ENCODE measurements at regions not wholly inside any gene's neighbourhood (a gene's known extent, or its start where the extent isn't known, plus 50 kb on each side); places are given as distances from the start of the nearest gene placed in this dataset.

DNA sequence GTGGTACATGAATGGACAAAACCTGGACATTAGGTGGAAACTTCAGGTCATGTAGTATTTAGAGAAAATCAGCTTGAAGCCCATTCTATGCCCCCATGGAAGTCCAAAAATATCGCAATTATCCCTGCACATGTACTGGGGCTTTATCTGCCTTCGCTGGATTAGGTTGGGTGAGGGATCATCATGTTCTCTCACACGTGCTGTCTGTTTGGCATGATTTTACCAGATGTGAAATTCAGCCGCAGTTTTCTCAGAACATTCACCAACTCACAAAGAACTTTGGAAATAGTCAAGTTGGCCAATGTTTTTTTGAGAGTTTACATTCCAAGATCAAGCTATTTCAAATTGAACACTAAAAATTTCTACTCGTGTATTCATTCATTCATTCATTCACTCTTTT is 459.8 kb upstream of the CITED2 start:
- H3K27ac ChIP-seq (ENCODE audit: low read depth, low read length) = no peak overlapping the region
- no peaks in the 10 kb centered on the region for H3K36me3 ChIP-seq (ENCODE audit: insufficient read depth, low read length)
- DNase-seq (ENCODE audit: low read depth) (no peak), FAIRE-seq (no peak)
- no peak overlapping the region for H2AFZ ChIP-seq (ENCODE audit: low read depth, low read length)
- H3K27me3 ChIP-seq (ENCODE audit: insufficient read depth, low read length) = no peaks in the 10 kb centered on the region
- no peaks in the 10 kb centered on the region for H4K20me1 ChIP-seq (ENCODE audit: insufficient read depth, low read length)
- no peak overlapping the region for H3K4me2 ChIP-seq (ENCODE audit: low read length)
- Mint-ChIP-seq H3K27ac (ENCODE audit: unreplicated experiment) (no peak overlapping the region), H3K4me1 (ENCODE audit: low read depth, unreplicated experiment) (no peaks in the 10 kb centered on the region), H3K4me3 (ENCODE audit: unreplicated experiment) (no peak overlapping the region), H3K9me3 (ENCODE audit: unreplicated experiment) (no peaks in the 10 kb centered on the region), H3K36me3 (ENCODE audit: low read depth, unreplicated experiment) (no peaks in the 10 kb centered on the region), H3K27me3 (ENCODE audit: low read depth, unreplicated experiment) (no peaks in the 10 kb centered on the region)
- H3K4me1 ChIP-seq (ENCODE audit: insufficient read depth, low read length) = no peaks in the 10 kb centered on the region
- no peaks in the 10 kb centered on the region for H3K79me2 ChIP-seq (ENCODE audit: insufficient read depth, low read length)
- H3K9me3 ChIP-seq (ENCODE audit: insufficient read depth, low read depth, low read length) = no peaks in the 10 kb centered on the region
- no peak overlapping the region for H3K4me3 ChIP-seq (ENCODE audit: insufficient read depth, low read depth, low read length)
- TF ChIP-seq, protein P1, sequence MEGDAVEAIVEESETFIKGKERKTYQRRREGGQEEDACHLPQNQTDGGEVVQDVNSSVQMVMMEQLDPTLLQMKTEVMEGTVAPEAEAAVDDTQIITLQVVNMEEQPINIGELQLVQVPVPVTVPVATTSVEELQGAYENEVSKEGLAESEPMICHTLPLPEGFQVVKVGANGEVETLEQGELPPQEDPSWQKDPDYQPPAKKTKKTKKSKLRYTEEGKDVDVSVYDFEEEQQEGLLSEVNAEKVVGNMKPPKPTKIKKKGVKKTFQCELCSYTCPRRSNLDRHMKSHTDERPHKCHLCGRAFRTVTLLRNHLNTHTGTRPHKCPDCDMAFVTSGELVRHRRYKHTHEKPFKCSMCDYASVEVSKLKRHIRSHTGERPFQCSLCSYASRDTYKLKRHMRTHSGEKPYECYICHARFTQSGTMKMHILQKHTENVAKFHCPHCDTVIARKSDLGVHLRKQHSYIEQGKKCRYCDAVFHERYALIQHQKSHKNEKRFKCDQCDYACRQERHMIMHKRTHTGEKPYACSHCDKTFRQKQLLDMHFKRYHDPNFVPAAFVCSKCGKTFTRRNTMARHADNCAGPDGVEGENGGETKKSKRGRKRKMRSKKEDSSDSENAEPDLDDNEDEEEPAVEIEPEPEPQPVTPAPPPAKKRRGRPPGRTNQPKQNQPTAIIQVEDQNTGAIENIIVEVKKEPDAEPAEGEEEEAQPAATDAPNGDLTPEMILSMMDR (IDR thresholded peaks at IDR 0.05; ENCODE audit: insufficient read depth, low read depth, low read length) = no peak
- no peak for TF ChIP-seq EZH2 (IDR thresholded peaks at IDR 0.05; ENCODE audit: insufficient read depth, low read length)
- H3K9ac ChIP-seq (ENCODE audit: low read length) = no peak overlapping the region

DNA sequence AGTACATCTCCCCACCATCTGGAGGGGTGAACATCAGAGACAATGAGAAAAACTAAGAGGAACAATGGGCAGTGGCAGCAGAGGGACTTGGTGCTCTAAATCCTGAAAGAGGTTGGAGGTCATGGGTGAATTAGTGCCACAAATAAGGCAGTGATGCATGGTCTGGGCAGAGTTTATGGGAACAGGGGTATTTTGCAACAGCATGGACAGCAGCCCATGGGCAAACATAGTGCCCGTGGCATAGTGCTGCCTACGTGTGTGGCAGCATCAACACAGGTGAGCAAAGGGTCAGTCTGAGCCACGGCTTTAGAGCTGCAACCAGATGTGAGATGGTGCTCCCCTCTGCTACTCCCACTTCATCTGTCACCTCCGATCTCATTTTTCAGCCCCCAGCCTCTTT is 459.1 kb upstream of the CITED2 start:
- H4K20me1 ChIP-seq (ENCODE audit: insufficient read depth, low read length) = no peaks in the 10 kb centered on the region
- H3K27me3 Mint-ChIP-seq (ENCODE audit: low read depth, unreplicated experiment) = no peaks in the 10 kb centered on the region
- TF ChIP-seq, protein P1 (IDR thresholded peaks at IDR 0.05; ENCODE audit: insufficient read depth, low read depth, low read length) = no peak
- TF ChIP-seq EZH2 (IDR thresholded peaks at IDR 0.05; ENCODE audit: insufficient read depth, low read length) = no peak
- no peaks in the 10 kb centered on the region for H3K9me3 ChIP-seq (ENCODE audit: insufficient read depth, low read depth, low read length)
- H3K27me3 ChIP-seq (ENCODE audit: insufficient read depth, low read length) = no peaks in the 10 kb centered on the region
- no peaks in the 10 kb centered on the region for H3K4me1 Mint-ChIP-seq (ENCODE audit: low read depth, unreplicated experiment)
- H3K4me1 ChIP-seq (ENCODE audit: insufficient read depth, low read length) = no peaks in the 10 kb centered on the region
- no peak overlapping the region for H3K4me3 Mint-ChIP-seq (ENCODE audit: unreplicated experiment)
- no peaks in the 10 kb centered on the region for H3K36me3 Mint-ChIP-seq (ENCODE audit: low read depth, unreplicated experiment)
- H2AFZ ChIP-seq (ENCODE audit: low read depth, low read length) = no peak overlapping the region
- H3K9me3 Mint-ChIP-seq (ENCODE audit: unreplicated experiment) = no peaks in the 10 kb centered on the region
- H3K27ac Mint-ChIP-seq (ENCODE audit: unreplicated experiment) = no peak overlapping the region
- H3K9ac ChIP-seq (ENCODE audit: low read length) = no peak overlapping the region
- H3K4me2 ChIP-seq (ENCODE audit: low read length) = no peak overlapping the region
- no peak overlapping the region for H3K4me3 ChIP-seq (ENCODE audit: insufficient read depth, low read depth, low read length)
- FAIRE-seq (no peak), DNase-seq (ENCODE audit: low read depth) (no peak)
- no peaks in the 10 kb centered on the region for H3K36me3 ChIP-seq (ENCODE audit: insufficient read depth, low read length)
- no peaks in the 10 kb centered on the region for H3K79me2 ChIP-seq (ENCODE audit: insufficient read depth, low read length)
- H3K27ac ChIP-seq (ENCODE audit: low read depth, low read length) = no peak overlapping the region

DNA sequence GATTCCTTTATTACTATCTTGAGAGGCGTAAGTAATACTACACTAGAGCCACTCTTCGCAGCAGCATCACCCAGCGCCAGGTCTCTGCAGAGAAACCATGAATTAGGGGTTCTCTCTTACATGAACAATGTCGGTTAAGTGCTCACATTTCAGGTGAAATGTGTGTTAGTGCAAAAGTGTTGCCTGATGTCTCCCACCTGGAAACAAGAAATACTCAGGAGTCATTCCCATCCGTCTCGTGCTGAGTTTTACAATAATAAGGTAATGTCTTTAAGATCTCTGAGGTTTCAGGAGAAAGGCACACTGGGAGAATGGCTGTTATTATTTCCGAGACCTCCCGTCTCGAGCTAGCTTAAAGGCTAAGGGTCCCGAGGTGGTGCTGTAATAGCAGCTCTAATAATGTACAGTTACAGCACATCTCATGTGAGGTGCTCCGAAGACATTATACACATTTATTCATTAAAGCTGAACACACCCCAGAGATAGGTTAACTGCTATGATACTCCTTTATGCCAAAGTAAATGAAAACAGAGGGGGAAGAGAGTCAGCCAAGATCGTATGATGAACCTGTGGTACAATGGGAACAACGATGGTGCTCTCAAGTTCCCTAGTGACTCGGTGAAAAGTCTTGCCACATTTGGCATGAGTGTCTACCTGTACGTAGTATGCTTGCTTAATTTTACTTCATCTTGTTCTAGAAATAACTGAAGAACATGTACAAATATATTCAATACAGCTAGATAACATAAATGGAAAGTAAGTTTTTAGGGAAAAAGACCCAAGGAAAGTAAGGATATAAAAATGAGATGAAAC is 458.3 kb upstream of the CITED2 start:
- Mint-ChIP-seq H3K27ac (ENCODE audit: unreplicated experiment) (no peak overlapping the region), H3K4me3 (ENCODE audit: unreplicated experiment) (no peak overlapping the region), H3K9me3 (ENCODE audit: unreplicated experiment) (no peaks in the 10 kb centered on the region), H3K36me3 (ENCODE audit: low read depth, unreplicated experiment) (no peaks in the 10 kb centered on the region), H3K4me1 (ENCODE audit: low read depth, unreplicated experiment) (no peaks in the 10 kb centered on the region), H3K27me3 (ENCODE audit: low read depth, unreplicated experiment) (no peaks in the 10 kb centered on the region)
- H3K79me2 ChIP-seq (ENCODE audit: insufficient read depth, low read length) = no peaks in the 10 kb centered on the region
- H3K4me3 ChIP-seq (ENCODE audit: insufficient read depth, low read depth, low read length) = no peak overlapping the region
- H3K4me1 ChIP-seq (ENCODE audit: insufficient read depth, low read length) = no peaks in the 10 kb centered on the region
- no peak overlapping the region for H3K9ac ChIP-seq (ENCODE audit: low read length)
- H3K27me3 ChIP-seq (ENCODE audit: insufficient read depth, low read length) = no peaks in the 10 kb centered on the region
- TF ChIP-seq, protein P1 (IDR thresholded peaks at IDR 0.05; ENCODE audit: insufficient read depth, low read depth, low read length) = no peak
- TF ChIP-seq EZH2 (IDR thresholded peaks at IDR 0.05; ENCODE audit: insufficient read depth, low read length) = no peak
- H3K4me2 ChIP-seq (ENCODE audit: low read length) = no peak overlapping the region
- H3K27ac ChIP-seq (ENCODE audit: low read depth, low read length) = no peak overlapping the region
- DNase-seq (ENCODE audit: low read depth) (no peak), FAIRE-seq (no peak)
- no peaks in the 10 kb centered on the region for H3K36me3 ChIP-seq (ENCODE audit: insufficient read depth, low read length)
- no peaks in the 10 kb centered on the region for H3K9me3 ChIP-seq (ENCODE audit: insufficient read depth, low read depth, low read length)
- H2AFZ ChIP-seq (ENCODE audit: low read depth, low read length) = no peak overlapping the region
- no peaks in the 10 kb centered on the region for H4K20me1 ChIP-seq (ENCODE audit: insufficient read depth, low read length)
